Activated B cell treated with CpG ODN at 0.5 μM for 24 hours (primary cell): ENCODE measurements at regions not wholly inside any gene's neighbourhood (a gene's known extent, or its start where the extent isn't known, plus 50 kb on each side); places are given as distances from the start of the nearest gene placed in this dataset.
"Not testable (repeated sequence)": the region's sequence is repeated elsewhere in the genome, so short reads cannot be mapped to it uniquely, and the experiment has no call there.

ENCODE experiments used
- ATAC-seq: fragments of 200-7000 bp; cut with Tn5 transposase; one replicate; pipeline ENCODE4 v1.10.0; 2021; ENCODE audit warnings: low read depth, mild to moderate bottlenecking, moderate library complexity
- CTCF ChIA-PET: fragments of 350-600 bp; sonication (Branson Sonifier 250); formaldehyde crosslinking; loops from one replicate; lab custom pipeline; 2021; ENCODE audit warnings: antibody characterized with exemption; lab: Charles Lee
- POLR2A ChIA-PET: fragments of 350-600 bp; sonication (Branson Sonifier 250); formaldehyde crosslinking; loops from one replicate; lab custom pipeline; 2021; ENCODE audit warnings: antibody characterized with exemption; lab: Charles Lee
- DNase-seq: peaks from one replicate; pipeline ENCODE4 v3.0.0; 2022
- H3K27ac Mint-ChIP-seq: one replicate; pipeline ENCODE4 v1.8.0; 2020; ENCODE audit warnings: mixed read lengths
- H3K27me3 Mint-ChIP-seq: one replicate; pipeline ENCODE4 v1.8.0; 2021; ENCODE audit warnings: mixed read lengths
- H3K36me3 Mint-ChIP-seq: one replicate; pipeline ENCODE4 v1.8.0; 2021; ENCODE audit warnings: low read depth, mixed read lengths
- H3K4me1 Mint-ChIP-seq: one replicate; pipeline ENCODE4 v1.8.0; 2021; ENCODE audit warnings: mixed read lengths
- H3K4me3 Mint-ChIP-seq: one replicate; pipeline ENCODE4 v1.8.0; 2020; ENCODE audit warnings: mild to moderate bottlenecking, mixed read lengths
- H3K9me3 Mint-ChIP-seq: one replicate; pipeline ENCODE4 v1.8.0; 2020; ENCODE audit warnings: mixed read lengths
- intact Hi-C: fragments of 100-400 bp; cut with micrococcal nuclease; formaldehyde crosslinking; loops from one replicate; pipeline ENCODE4 v1.15.1; 2024
- TF ChIP-seq, protein P1 (sequence below): fragments of 200-600 bp; IDR thresholded peaks from one replicate; pipeline ENCODE4 v1.8.0; 2022; ENCODE audit warnings: antibody characterized with exemption, mild to moderate bottlenecking

DNA sequence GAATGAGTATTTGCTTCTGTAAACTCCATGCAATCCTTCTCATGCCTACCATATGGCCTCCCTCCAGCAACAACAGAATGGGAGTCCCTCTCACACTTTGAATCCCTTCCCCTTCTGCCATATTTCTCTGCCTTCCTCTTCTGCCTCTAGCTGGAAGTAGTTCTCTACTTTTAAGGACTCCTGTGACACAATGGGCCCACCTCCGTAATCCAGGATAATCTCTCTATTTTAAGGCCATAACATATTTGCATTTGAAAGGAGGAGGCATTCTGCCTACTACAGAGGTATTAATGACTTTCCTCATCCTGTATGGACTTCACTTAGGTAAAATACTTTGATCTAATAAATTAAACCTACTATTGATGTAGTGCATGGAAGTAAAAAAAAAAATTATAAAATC is 155.4 kb upstream of the ITGA1 start:
- Mint-ChIP-seq H3K27ac (no peak overlapping the region), H3K4me3 (no peak overlapping the region), H3K9me3 (peaks cover 7% of the 10 kb centered on the region), H3K36me3 (no peaks in the 10 kb centered on the region), H3K4me1 (no peaks in the 10 kb centered on the region), H3K27me3 (no peaks in the 10 kb centered on the region)
- ChIA-PET CTCF (no interaction called here), POLR2A (no interaction called here)
- DNase-seq, result no peak
- intact Hi-C loops, result no loop called here
- TF ChIP-seq, protein P1, sequence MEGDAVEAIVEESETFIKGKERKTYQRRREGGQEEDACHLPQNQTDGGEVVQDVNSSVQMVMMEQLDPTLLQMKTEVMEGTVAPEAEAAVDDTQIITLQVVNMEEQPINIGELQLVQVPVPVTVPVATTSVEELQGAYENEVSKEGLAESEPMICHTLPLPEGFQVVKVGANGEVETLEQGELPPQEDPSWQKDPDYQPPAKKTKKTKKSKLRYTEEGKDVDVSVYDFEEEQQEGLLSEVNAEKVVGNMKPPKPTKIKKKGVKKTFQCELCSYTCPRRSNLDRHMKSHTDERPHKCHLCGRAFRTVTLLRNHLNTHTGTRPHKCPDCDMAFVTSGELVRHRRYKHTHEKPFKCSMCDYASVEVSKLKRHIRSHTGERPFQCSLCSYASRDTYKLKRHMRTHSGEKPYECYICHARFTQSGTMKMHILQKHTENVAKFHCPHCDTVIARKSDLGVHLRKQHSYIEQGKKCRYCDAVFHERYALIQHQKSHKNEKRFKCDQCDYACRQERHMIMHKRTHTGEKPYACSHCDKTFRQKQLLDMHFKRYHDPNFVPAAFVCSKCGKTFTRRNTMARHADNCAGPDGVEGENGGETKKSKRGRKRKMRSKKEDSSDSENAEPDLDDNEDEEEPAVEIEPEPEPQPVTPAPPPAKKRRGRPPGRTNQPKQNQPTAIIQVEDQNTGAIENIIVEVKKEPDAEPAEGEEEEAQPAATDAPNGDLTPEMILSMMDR, result no peak
- no peak for ATAC-seq

DNA sequence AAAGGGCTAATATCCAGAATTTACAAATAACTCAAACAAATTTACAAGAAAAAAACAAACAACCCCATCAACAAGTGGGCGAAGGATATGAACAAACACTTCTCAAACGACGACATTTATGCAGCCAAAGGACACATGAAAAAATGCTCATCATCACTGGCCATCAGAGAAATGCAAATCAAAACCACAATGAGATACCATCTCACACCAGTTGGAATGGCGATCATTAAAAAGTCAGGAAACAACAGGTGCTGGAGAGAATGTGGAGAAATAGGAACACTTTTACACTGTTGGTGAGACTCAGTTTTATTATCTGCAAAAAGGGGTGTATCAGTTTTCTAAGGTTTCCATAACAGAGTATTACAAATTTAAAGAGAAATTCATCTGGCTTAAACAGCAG is 153.5 kb upstream of the ITGA1 start:
- H3K36me3 Mint-ChIP-seq, CTCF ChIA-PET, H3K4me3 Mint-ChIP-seq, H3K27ac Mint-ChIP-seq, intact Hi-C loops, POLR2A ChIA-PET, H3K27me3 Mint-ChIP-seq, DNase-seq, H3K9me3 Mint-ChIP-seq, H3K4me1 Mint-ChIP-seq, ATAC-seq: not testable (repeated sequence)

DNA sequence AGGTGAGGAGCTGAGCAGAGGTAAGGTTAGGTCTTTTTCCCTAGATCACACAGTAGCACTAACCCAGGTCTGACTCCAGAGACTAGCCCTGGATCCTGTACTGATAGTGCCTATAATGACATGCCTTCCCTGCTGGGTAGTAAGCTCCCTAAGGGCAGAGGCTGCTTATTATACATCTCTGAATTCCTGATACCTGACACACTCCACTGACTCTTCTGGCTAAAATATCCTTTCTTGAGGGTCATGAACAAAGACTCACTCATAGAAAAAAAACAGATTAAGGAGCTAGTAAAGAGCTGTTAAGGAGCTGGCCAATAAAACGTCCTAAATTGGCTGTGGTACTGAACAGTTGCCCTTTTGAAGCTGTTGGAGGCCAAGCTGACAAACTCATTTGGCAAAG is 149.0 kb upstream of the ITGA1 start:
- ATAC-seq, result no peak
- no peaks in the 10 kb centered on the region for H3K4me1 Mint-ChIP-seq
- POLR2A ChIA-PET, result no interaction called here
- CTCF ChIA-PET, result no interaction called here
- H3K4me3 Mint-ChIP-seq, result no peak overlapping the region
- no peak for DNase-seq
- intact Hi-C loops, result no loop called here
- no peaks in the 10 kb centered on the region for H3K36me3 Mint-ChIP-seq
- TF ChIP-seq, protein P1, result no peak
- peaks cover 7% of the 10 kb centered on the region for H3K9me3 Mint-ChIP-seq
- no peak overlapping the region for H3K27ac Mint-ChIP-seq
- no peaks in the 10 kb centered on the region for H3K27me3 Mint-ChIP-seq

DNA sequence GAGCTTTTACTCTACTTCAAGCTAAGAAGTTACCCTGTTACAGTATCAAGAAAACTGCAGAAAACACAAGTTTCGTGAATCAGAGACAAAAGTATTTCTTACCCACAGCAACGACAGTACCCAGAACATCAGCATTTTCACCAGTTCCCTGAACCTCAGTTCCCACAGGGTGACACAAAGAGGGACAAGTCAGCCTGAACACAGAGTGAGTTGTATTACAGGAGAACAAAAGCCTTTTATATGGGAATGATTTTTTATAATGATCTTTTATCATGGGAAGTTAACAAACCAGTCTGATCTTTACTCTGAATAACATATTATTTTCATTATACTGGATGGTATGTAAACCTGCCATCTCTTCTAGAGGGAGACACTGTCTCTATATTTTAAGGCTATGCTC is 139.0 kb upstream of the ITGA1 start:
- TF ChIP-seq, protein P1, result no peak
- peaks cover 4% of the 10 kb centered on the region for H3K27me3 Mint-ChIP-seq
- no peaks in the 10 kb centered on the region for H3K4me1 Mint-ChIP-seq
- H3K27ac Mint-ChIP-seq, result no peak overlapping the region
- no peaks in the 10 kb centered on the region for H3K36me3 Mint-ChIP-seq
- no peak for DNase-seq
- H3K9me3 Mint-ChIP-seq, result peaks cover 12% of the 10 kb centered on the region
- ATAC-seq, result no peak
- intact Hi-C loops, result no loop called here
- ChIA-PET CTCF (no interaction called here), POLR2A (no interaction called here)
- no peak overlapping the region for H3K4me3 Mint-ChIP-seq

DNA sequence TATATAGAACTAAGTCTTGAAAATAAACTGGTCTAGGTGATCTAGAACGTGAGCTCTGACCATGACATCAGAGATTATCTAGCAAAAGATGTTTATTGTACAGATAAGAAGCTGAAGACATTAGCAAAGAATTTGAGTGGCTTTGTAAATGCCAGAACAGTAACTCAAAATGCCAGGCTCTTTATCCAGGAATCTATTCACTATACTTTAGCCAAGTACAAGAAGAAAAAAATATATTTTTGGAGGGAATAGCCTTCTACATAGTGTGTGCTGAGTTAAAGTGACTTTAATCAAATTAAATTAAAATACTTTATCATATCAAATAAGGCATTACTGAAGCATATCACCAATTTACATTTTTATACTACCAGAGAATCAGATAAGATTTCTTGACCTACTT is 132.6 kb upstream of the ITGA1 start:
- Mint-ChIP-seq H3K27me3 (peaks cover 4% of the 10 kb centered on the region), H3K9me3 (no peaks in the 10 kb centered on the region), H3K4me1 (no peaks in the 10 kb centered on the region), H3K36me3 (no peaks in the 10 kb centered on the region), H3K27ac (no peak overlapping the region), H3K4me3 (no peak overlapping the region)
- ChIA-PET CTCF (interaction anchor here (0.6 to 1.2 kb wide), 2 partner anchors 372 to 1697 kb away, joined by 4 to 7 read pairs; no protein-coding TSS in a partner anchor), POLR2A (no interaction called here)
- intact Hi-C loops, result loop anchor here (5.0 to 10.0 kb wide), 2 partner anchors 260 to 1273 kb away; partner anchors contain the start of gene ISL1
- TF ChIP-seq, protein P1, result no peak
- ATAC-seq (no peak), DNase-seq (no peak)
